H9 (cell line): ENCODE measurements at regions not wholly inside any gene's neighbourhood (a gene's known extent, or its start where the extent isn't known, plus 50 kb on each side); places are given as distances from the start of the nearest gene placed in this dataset.

Source experiments
- DNase-seq: peaks from one replicate; pipeline ENCODE4 v3.0.0-alpha.2; 2017
- H2AFZ ChIP-seq: one replicate; pipeline ENCODE4 v1.6.1; 2013; ENCODE audit warnings: mild to moderate bottlenecking, low read length, control low read depth, moderate library complexity
- H2AK5ac ChIP-seq: 2 replicates; pipeline ENCODE4 v1.6.1; 2013; ENCODE audit warnings: low read length, control low read depth, mixed read lengths; ENCODE audit not compliant: insufficient read length
- H2BK120ac ChIP-seq: one replicate; pipeline ENCODE4 v1.6.1; 2013; ENCODE audit warnings: low read depth, mild to moderate bottlenecking, low read length, control low read depth, inconsistent platforms; ENCODE audit not compliant: poor library complexity, severe bottlenecking
- H2BK12ac ChIP-seq: 2 replicates; pipeline ENCODE4 v1.6.1; 2013; ENCODE audit warnings: low read length, control low read depth, mixed read lengths, low read depth; ENCODE audit not compliant: insufficient read length
- H2BK15ac ChIP-seq: 2 replicates; pipeline ENCODE4 v1.6.1; 2013; ENCODE audit warnings: low read depth, low read length, control low read depth
- H2BK20ac ChIP-seq: one replicate; pipeline ENCODE4 v1.6.1; 2013; ENCODE audit warnings: low read depth, mild to moderate bottlenecking, low read length, control low read depth, inconsistent platforms; ENCODE audit not compliant: poor library complexity, severe bottlenecking
- H2BK5ac ChIP-seq: 2 replicates; pipeline ENCODE4 v1.6.1; 2013; ENCODE audit warnings: low read length, control low read depth, mixed read lengths; ENCODE audit not compliant: insufficient read length
- H3K14ac ChIP-seq: 2 replicates; pipeline ENCODE4 v1.6.1; 2013; ENCODE audit warnings: low read length, control low read depth; ENCODE audit not compliant: insufficient read depth
- H3K18ac ChIP-seq: 2 replicates; pipeline ENCODE4 v1.6.1; 2013; ENCODE audit warnings: low read depth, mild to moderate bottlenecking, mixed read lengths, low read length, control low read depth; ENCODE audit not compliant: insufficient read length
- H3K23ac ChIP-seq: 2 replicates; pipeline ENCODE4 v1.6.1; 2013; ENCODE audit warnings: low read length, control low read depth, mixed read lengths, low read depth; ENCODE audit not compliant: insufficient read length
- H3K23me2 ChIP-seq: 2 replicates; pipeline ENCODE4 v1.6.1; 2013; ENCODE audit warnings: low read depth, mild to moderate bottlenecking, mixed read lengths, low read length, control low read depth; ENCODE audit not compliant: insufficient read length, poor library complexity, severe bottlenecking
- H3K27ac ChIP-seq: 2 replicates; pipeline ENCODE4 v1.5.1; 2013; ENCODE audit warnings: low read length, control low read depth, mixed read lengths, low read depth; ENCODE audit not compliant: insufficient read length
- H3K27me3 ChIP-seq: 2 replicates; pipeline ENCODE4 v1.6.1; 2013; ENCODE audit warnings: low read length, control low read depth, inconsistent platforms; ENCODE audit not compliant: insufficient read depth
- H3K4ac ChIP-seq: 2 replicates; pipeline ENCODE4 v1.6.1; 2013; ENCODE audit warnings: low read depth, mild to moderate bottlenecking, control low read depth, inconsistent platforms, low read length, moderate library complexity
- H3K4me1 ChIP-seq: 2 replicates; pipeline ENCODE4 v1.6.1; 2013; ENCODE audit warnings: low read length, control low read depth, inconsistent platforms; ENCODE audit not compliant: insufficient read depth
- H3K4me2 ChIP-seq: 2 replicates; pipeline ENCODE4 v1.6.1; 2013; ENCODE audit warnings: low read length, control low read depth, mixed read lengths; ENCODE audit not compliant: insufficient read length, insufficient read depth
- H3K56ac ChIP-seq: 2 replicates; pipeline ENCODE4 v1.6.1; 2013; ENCODE audit warnings: low read depth, mild to moderate bottlenecking, mixed read lengths, low read length, control low read depth; ENCODE audit not compliant: insufficient read length
- H3K79me1 ChIP-seq: 2 replicates; pipeline ENCODE4 v1.6.1; 2013; ENCODE audit warnings: low read depth, mild to moderate bottlenecking, moderate library complexity, low read length, control low read depth, inconsistent platforms; ENCODE audit not compliant: insufficient read depth, poor library complexity, severe bottlenecking
- H3K79me2 ChIP-seq: 2 replicates; pipeline ENCODE4 v1.6.1; 2013; ENCODE audit warnings: low read length, control low read depth, inconsistent platforms; ENCODE audit not compliant: insufficient read depth
- H3K9ac ChIP-seq: 2 replicates; pipeline ENCODE4 v1.6.1; 2013; ENCODE audit warnings: low read length, control low read depth, mixed read lengths; ENCODE audit not compliant: insufficient read length; ENCODE audit errors: extremely low read depth
- H3K9me3 ChIP-seq: one replicate; pipeline ENCODE4 v1.6.1; 2013; ENCODE audit warnings: low read depth, low read length, inconsistent platforms; ENCODE audit not compliant: control insufficient read depth
- H3T11ph ChIP-seq: one replicate; pipeline ENCODE4 v1.6.1; 2013; ENCODE audit warnings: mild to moderate bottlenecking, low read length, control low read depth, inconsistent platforms
- H4K20me1 ChIP-seq: one replicate; pipeline ENCODE4 v1.6.1; 2013; ENCODE audit not compliant: control insufficient read depth, insufficient read length, insufficient read depth
- H4K5ac ChIP-seq: 2 replicates; pipeline ENCODE4 v1.6.1; 2013; ENCODE audit warnings: low read depth, mild to moderate bottlenecking, mixed read lengths, low read length, control low read depth; ENCODE audit not compliant: insufficient read length
- H4K8ac ChIP-seq: replicated peaks from 2 replicates; pipeline ENCODE4 v1.6.1; 2013; ENCODE audit warnings: low read length, control low read depth, mixed read lengths, low read depth; ENCODE audit not compliant: insufficient read length
- H4K91ac ChIP-seq: 2 replicates; pipeline ENCODE4 v1.6.1; 2013; ENCODE audit warnings: low read depth, mild to moderate bottlenecking, moderate library complexity, mixed read lengths, low read length, control low read depth; ENCODE audit not compliant: insufficient read length
- H3K27ac Mint-ChIP-seq, 3 experiments: 2 replicates in 2 of 3; 3 replicates in 1 of 3; pipeline ENCODE4 v1.8.0; 2020 to 2021; ENCODE audit warnings: mixed read lengths in 3 of 3, mild to moderate bottlenecking in 1 of 3, moderate library complexity in 1 of 3
- H3K27me3 Mint-ChIP-seq: 2 replicates; pipeline ENCODE4 v1.8.0; 2021; ENCODE audit warnings: low read depth, mild to moderate bottlenecking, moderate library complexity, mixed read lengths
- H3K36me3 Mint-ChIP-seq, 3 experiments: 2 replicates in 2 of 3; 3 replicates in 1 of 3; pipeline ENCODE4 v1.8.0; 2020 to 2021; ENCODE audit warnings: low read depth in 3 of 3, mixed read lengths in 3 of 3; ENCODE audit not compliant: insufficient read depth in 1 of 3
- H3K4me1 Mint-ChIP-seq, 2 experiments: 2 replicates each; pipeline ENCODE4 v1.8.0; 2020; ENCODE audit warnings: mixed read lengths in 2 of 2
- H3K4me3 Mint-ChIP-seq, 2 experiments: 2 replicates in 1 of 2; 3 replicates in 1 of 2; pipeline ENCODE4 v1.8.0; 2020 to 2021; ENCODE audit warnings: mild to moderate bottlenecking in 2 of 2, mixed read lengths in 2 of 2, moderate library complexity in 1 of 2
- H3K9me3 Mint-ChIP-seq, 2 experiments: 2 replicates in 1 of 2; 3 replicates in 1 of 2; pipeline ENCODE4 v1.8.0; 2020; ENCODE audit warnings: mild to moderate bottlenecking in 2 of 2, mixed read lengths in 2 of 2, moderate library complexity in 1 of 2
- WGBS: extraction: QIAGEN DNeasy Blood & Tissue Kit; methylation state at CpG from one replicate; pipeline ENCODE4 v1.1.7; 2013; ENCODE audit warnings: missing lambda C conversion rate, low lambda C conversion rate, mixed read lengths; ENCODE audit not compliant: insufficient read length; ENCODE audit errors: extremely low coverage; 5-methylcytosine and 5-hydroxymethylcytosine counted together
- TF ChIP-seq, protein P1 (sequence below): fragments of 200-600 bp; sonication (generic); conservative IDR thresholded peaks from 3 replicates; pipeline ENCODE4 v1.8.0; 2021; ENCODE audit warnings: antibody characterized with exemption, mild to moderate bottlenecking

GRCh38 chrX:118218079-118218478 is 101.5 kb upstream of the KLHL13 start:
- Histone ChIP-seq H3K27ac (no peak overlapping the region), H3K18ac (no peak overlapping the region), H3K9me3 (peaks cover 28% of the 10 kb centered on the region), H3K14ac (no peak overlapping the region), H2BK12ac (no peak overlapping the region), H2BK5ac (no peak overlapping the region), H3K23ac (no peak overlapping the region), H3K23me2 (no peaks in the 10 kb centered on the region), H4K20me1 (no peaks in the 10 kb centered on the region), H2AFZ (no peak overlapping the region), H3K9ac (no peak overlapping the region), H2BK15ac (no peak overlapping the region), H3K4ac (no peak overlapping the region), H3K79me2 (no peaks in the 10 kb centered on the region), H3K4me1 (no peaks in the 10 kb centered on the region; the same call in 1 of the 2 replicates), H2BK120ac (no peak overlapping the region), H2AK5ac (no peak overlapping the region), H3K4me2 (no peak overlapping the region), H3K56ac (no peak overlapping the region), H4K8ac (no peak overlapping the region), H3K27me3 (no peaks in the 10 kb centered on the region), H4K5ac (no peak overlapping the region), H3K79me1 (no peaks in the 10 kb centered on the region), H3T11ph (no peak overlapping the region), H4K91ac (no peak overlapping the region), H2BK20ac (no peak overlapping the region)
- DNase-seq: no peak
- no peaks in the 10 kb centered on the region; the same call in 1 of the 2 replicates for H3K27me3 Mint-ChIP-seq
- H3K36me3 Mint-ChIP-seq: no peaks in the 10 kb centered on the region; a peak in 1 of 7 replicates
- peaks cover 0 to 39% of the 10 kb centered on the region in 2 experiments; a peak in 3 of 5 replicates for H3K9me3 Mint-ChIP-seq
- H3K27ac Mint-ChIP-seq: no peak overlapping the region
- no CpG with 5 or more reads among the region's 5 CpGs for WGBS
- no peak overlapping the region for H3K4me3 Mint-ChIP-seq
- H3K4me1 Mint-ChIP-seq: no peaks in the 10 kb centered on the region
- TF ChIP-seq, protein P1, sequence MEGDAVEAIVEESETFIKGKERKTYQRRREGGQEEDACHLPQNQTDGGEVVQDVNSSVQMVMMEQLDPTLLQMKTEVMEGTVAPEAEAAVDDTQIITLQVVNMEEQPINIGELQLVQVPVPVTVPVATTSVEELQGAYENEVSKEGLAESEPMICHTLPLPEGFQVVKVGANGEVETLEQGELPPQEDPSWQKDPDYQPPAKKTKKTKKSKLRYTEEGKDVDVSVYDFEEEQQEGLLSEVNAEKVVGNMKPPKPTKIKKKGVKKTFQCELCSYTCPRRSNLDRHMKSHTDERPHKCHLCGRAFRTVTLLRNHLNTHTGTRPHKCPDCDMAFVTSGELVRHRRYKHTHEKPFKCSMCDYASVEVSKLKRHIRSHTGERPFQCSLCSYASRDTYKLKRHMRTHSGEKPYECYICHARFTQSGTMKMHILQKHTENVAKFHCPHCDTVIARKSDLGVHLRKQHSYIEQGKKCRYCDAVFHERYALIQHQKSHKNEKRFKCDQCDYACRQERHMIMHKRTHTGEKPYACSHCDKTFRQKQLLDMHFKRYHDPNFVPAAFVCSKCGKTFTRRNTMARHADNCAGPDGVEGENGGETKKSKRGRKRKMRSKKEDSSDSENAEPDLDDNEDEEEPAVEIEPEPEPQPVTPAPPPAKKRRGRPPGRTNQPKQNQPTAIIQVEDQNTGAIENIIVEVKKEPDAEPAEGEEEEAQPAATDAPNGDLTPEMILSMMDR: no peak
